NCI-H345 treated with DMSO at 0.1 percent for 48 hours (cell line): ENCODE measurements at regions not wholly inside any gene's neighbourhood (a gene's known extent, or its start where the extent isn't known, plus 50 kb on each side); places are given as distances from the start of the nearest gene placed in this dataset.

ENCODE experiments used
- DNase-seq: peaks from one replicate; lab custom pipeline; 2025; ENCODE audit not compliant: unreplicated experiment; lab: John Stamatoyannopoulos, UW

- DNase-seq, result peak; percentile 18
Observed at GRCh38 chr21:17987382-17988101, 168.4 kb upstream of the C21orf91 start.

GRCh38 chr21:17981060-17981740 lies 162.0 kb upstream of the C21orf91 start:
- DNase-seq, result no peak

GRCh38 chr21:17979763-17980162 lies 160.6 kb upstream of the C21orf91 start:
- DNase-seq, result no peak

GRCh38 chr21:17978895-17979294 lies 159.7 kb upstream of the C21orf91 start:
- DNase-seq, result no peak

- no peak for DNase-seq
Observed at GRCh38 chr21:17976691-17977090, 157.5 kb upstream of the C21orf91 start.

- no peak for DNase-seq
Observed at GRCh38 chr21:17976139-17976538, 157.0 kb upstream of the C21orf91 start.

- no peak for DNase-seq
Observed at GRCh38 chr21:17967319-17967718, 148.2 kb upstream of the C21orf91 start.

- DNase-seq, result no peak
Observed at GRCh38 chr21:17964716-17965115, 145.6 kb upstream of the C21orf91 start.

- no peak for DNase-seq
Observed at GRCh38 chr21:17964199-17964598, 145.0 kb upstream of the C21orf91 start.

- DNase-seq, result no peak
Observed at GRCh38 chr21:17950591-17950990, 131.4 kb upstream of the C21orf91 start.

- DNase-seq, result no peak
Observed at GRCh38 chr21:17949421-17949820, 130.3 kb upstream of the C21orf91 start.

GRCh38 chr21:17947531-17947930 lies 128.4 kb upstream of the C21orf91 start:
- no peak for DNase-seq

GRCh38 chr21:17931080-17931479 lies 111.9 kb upstream of the C21orf91 start:
- DNase-seq, result no peak

- no peak for DNase-seq
Observed at GRCh38 chr21:17930093-17930492, 110.9 kb upstream of the C21orf91 start.

GRCh38 chr21:17929510-17929909 lies 110.4 kb upstream of the C21orf91 start:
- no peak for DNase-seq

GRCh38 chr21:17925899-17926298 lies 106.7 kb upstream of the C21orf91 start:
- peak; percentile 30 for DNase-seq

GRCh38 chr21:17925000-17925610 lies 105.9 kb upstream of the C21orf91 start:
- peak; percentile 87 for DNase-seq

- no peak for DNase-seq
Observed at GRCh38 chr21:17921579-17922530, 102.7 kb upstream of the C21orf91 start.

GRCh38 chr21:17915976-17916375 lies 96.8 kb upstream of the C21orf91 start:
- no peak for DNase-seq

GRCh38 chr21:17911628-17912027 lies 92.5 kb upstream of the C21orf91 start:
- no peak for DNase-seq
